LNCaP clone FGC (cell line): ENCODE measurements at regions not wholly inside any gene's neighbourhood (a gene's known extent, or its start where the extent isn't known, plus 50 kb on each side); places are given as distances from the start of the nearest gene placed in this dataset.

ENCODE experiments used
- DNase-seq: peaks from one replicate; pipeline ENCODE4 v3.0.0-alpha.2; 2011; ENCODE audit warnings: low read depth
- H3K4me3 ChIP-seq: 2 replicates; pipeline ENCODE4 v1.5.1; 2011; ENCODE audit warnings: mild to moderate bottlenecking, low read depth, low read length, control low read depth
- TF ChIP-seq, protein P1 (sequence below): IDR thresholded peaks from 2 replicates; pipeline ENCODE4 v1.5.1; 2012; ENCODE audit warnings: mild to moderate bottlenecking; ENCODE audit not compliant: control insufficient read depth, insufficient read depth; ENCODE audit errors: extremely low read depth

DNA sequence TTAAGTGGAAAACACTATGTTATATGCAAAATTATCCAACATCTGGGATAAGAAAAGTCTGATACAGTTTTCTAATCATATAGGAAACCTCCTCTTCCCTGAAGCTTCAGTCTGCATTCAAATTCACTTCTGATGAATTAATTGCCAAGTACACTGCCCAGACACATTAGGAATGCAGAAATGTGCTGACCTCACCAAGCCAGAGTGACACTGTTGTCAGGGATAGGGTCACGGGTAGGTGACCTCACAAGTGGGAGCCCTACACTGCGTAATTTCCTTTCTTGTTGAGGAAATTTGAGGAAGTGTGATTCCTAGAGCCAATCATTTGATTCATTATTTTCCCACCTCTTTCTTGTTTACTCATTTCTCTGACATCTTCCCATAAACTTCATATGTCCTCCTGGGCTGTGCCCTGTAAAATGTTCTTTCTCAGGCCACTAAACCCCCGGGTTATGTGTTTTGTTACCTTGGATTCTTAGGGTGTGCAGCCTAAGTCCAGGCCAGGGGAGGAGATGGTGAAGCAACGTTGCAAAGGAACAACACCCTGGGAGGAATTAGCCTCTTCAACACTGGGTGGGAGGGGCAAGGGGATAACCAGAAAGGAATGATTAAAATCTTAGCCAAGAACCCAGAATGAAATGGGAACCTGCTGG, 411.9 kb downstream of the MTRR start:
- TF ChIP-seq, protein P1, sequence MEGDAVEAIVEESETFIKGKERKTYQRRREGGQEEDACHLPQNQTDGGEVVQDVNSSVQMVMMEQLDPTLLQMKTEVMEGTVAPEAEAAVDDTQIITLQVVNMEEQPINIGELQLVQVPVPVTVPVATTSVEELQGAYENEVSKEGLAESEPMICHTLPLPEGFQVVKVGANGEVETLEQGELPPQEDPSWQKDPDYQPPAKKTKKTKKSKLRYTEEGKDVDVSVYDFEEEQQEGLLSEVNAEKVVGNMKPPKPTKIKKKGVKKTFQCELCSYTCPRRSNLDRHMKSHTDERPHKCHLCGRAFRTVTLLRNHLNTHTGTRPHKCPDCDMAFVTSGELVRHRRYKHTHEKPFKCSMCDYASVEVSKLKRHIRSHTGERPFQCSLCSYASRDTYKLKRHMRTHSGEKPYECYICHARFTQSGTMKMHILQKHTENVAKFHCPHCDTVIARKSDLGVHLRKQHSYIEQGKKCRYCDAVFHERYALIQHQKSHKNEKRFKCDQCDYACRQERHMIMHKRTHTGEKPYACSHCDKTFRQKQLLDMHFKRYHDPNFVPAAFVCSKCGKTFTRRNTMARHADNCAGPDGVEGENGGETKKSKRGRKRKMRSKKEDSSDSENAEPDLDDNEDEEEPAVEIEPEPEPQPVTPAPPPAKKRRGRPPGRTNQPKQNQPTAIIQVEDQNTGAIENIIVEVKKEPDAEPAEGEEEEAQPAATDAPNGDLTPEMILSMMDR = no peak
- no peak for DNase-seq
- no peak overlapping the region for H3K4me3 ChIP-seq

DNA sequence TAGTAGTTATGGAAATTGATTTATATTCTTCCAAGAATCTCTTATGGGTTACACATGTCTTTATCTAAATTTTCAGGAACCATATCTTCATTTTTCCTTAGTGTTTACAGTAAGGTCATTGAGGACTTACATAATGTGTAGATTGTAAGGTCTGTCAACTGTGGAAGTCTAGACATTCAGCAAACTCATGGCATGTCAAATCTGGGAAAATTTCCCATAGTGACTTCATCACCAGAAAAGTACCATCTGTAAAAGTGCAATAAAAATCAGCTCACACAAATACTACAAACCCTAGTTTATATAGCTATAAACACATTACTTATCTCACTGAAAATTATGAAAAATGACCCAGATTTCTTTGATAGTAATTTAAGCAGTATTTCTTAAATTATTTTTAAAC, 419.4 kb downstream of the MTRR start:
- H3K4me3 ChIP-seq = no peak overlapping the region
- TF ChIP-seq, protein P1 = no peak

DNA sequence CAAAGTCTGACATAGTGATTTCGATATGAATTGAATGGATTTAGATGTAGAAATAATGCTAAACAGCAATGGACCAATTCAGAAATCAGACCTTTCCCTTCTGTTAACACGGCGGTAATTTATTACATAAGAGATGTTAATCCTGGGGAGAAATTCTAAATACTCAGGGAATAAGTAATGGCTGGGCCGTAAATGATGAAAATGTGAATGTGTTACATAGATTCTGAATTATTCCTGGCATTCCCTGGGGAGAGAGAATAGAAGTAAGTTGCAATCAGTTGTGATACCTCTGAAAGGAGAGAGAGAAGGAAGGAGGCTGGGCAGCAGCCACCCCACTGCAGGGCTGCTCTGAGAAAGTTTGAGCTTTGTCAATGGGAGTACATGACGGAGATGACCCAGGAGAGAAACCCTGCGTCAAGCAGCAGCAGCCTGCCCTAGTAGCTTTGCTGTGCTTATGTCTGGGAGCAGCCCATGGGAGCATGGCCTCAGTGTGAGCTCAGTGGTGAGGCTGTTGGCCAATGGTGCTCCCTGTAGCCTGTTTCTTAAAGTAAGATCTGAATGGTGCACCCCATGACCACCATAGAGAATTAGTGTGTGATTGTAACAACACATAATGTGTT, 420.1 kb downstream of the MTRR start:
- TF ChIP-seq, protein P1 = no peak
- DNase-seq = no peak
- H3K4me3 ChIP-seq = no peak overlapping the region

More for the DNA sequence above, 419.4 kb downstream of the MTRR start:
- peak; percentile 40 for DNase-seq

DNA sequence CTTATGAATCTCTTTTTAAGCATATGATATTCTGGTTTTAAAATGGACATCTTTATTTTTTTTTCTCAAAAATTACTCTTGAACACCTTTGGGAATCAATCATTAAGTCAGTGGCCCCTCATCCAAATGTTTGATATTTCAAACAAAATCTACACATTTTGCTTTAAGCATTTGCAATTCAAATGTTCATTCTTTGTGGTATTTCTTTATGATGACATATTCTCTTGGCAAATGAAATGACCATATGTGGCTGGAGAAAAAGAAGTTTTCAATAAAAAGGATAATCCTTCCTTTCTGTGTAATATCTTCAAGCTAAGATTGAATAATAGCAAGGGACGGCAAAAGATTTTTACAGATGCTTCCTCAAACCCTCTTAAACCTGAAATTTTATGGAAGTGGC, 420.8 kb downstream of the MTRR start:
- no peak overlapping the region for H3K4me3 ChIP-seq
- TF ChIP-seq, protein P1 = no peak
- no peak for DNase-seq

DNA sequence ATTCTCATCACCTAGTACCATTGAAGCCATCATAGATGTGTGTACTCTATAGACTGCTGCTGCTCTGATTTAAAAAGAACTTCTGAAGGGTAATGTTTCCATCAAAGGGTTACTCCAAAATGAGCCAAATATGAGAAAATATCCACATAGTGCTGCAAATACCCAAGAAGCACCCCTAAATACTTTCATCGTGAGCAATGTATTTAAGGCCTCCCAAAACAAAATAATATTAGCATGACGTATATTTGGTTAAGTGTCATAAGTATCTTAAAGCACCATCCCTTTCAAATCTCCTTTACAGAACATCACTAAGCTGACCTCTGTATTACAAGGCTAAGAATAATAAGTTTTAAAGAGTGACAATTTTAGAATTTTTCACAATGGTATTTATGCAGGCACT, 421.8 kb downstream of the MTRR start:
- DNase-seq = no peak
- TF ChIP-seq, protein P1 = no peak
- H3K4me3 ChIP-seq = no peak overlapping the region

DNA sequence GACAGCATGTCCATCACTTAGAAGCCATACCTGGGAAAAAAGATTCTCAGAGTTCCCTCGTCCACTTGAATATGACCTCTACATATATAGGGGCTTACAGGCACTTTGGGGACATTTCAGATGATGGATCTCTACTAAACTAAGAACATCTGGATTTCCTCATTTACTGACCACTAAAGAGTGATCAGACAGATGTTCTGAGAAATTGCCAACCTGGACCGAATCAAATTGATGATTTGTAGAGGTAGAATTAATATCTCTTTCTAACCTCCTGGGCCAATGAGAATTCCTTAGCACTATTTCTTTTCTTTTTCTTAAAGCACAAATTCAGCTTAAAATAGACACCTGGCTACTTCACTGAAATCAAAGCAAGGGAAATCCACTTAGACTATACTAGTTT, 422.7 kb downstream of the MTRR start:
- no peak for DNase-seq
- TF ChIP-seq, protein P1 = no peak
- no peak overlapping the region for H3K4me3 ChIP-seq

DNA sequence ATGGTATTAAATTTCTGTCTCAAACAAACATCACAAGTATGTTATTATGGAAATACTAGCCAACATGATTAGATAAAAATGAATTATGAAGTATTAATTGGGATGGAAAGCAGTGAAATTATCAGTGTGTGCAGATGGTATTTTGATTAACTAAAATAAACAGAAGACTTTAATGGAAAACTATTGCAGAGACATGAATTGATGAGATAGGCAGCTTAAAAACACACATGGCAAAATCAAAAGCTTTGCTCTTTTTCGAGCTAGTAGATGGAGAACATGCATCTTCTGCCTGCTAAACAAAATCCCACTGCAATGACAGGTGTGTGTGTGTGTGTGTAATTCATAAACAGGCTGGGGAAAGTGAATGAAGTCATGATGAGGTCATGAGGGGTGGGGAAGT, 426.2 kb downstream of the MTRR start:
- TF ChIP-seq, protein P1 = no peak
- no peak for DNase-seq
- H3K4me3 ChIP-seq = no peak overlapping the region
